ENCODE measurements at regions not wholly inside any gene's neighbourhood (a gene's known extent, or its start where the extent isn't known, plus 50 kb on each side); places are given as distances from the start of the nearest gene placed in this dataset.

DNA sequence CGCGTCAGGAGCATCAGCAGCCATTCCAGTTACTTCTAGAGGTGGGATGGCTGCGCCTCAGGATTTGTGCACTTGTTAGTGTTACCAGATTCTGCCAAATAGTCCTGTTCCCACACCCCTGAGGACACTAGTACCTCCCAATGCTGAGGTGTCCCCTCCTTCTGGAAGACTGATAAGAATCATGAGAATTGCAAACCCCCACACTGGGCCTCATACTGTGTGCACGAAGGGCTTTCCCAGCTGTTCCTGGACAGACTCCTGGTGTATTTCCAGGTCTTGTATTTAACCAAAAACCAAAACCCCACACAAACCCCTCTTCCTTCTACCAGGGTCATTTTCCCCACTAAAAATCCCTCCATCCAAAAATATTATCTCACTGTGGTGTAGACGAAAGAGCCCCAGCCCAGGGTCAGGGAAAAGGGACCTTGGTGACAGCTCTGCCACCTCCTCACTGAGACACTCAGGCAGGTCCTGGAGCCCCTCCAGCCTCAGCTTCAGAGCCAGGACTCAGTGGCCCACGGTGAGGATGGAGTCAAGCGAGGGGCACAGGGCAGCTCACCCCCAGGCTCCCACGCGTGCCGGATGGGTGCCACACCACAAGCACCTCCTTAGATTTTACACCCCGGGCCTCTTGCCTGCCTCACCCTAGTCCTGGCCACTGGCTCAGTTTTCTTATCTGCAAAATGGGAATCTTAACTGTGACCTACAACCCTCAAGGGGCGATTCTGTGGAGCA, 131.4 kb upstream of the RUNX3 start:
- H3K4me3 ChIP-seq (ENCODE audit: low read length): no peak overlapping the region
- no peak overlapping the region for H3K4me2 ChIP-seq (ENCODE audit: low read depth, low read length)
- no peaks in the 10 kb centered on the region for H3K79me2 ChIP-seq (ENCODE audit: low read length)
- no peak overlapping the region for H3K9ac ChIP-seq (ENCODE audit: low read length)
- DNase-seq: no peak
- no peaks in the 10 kb centered on the region for H3K9me2 ChIP-seq (replicated peaks; ENCODE audit: insufficient read depth, low read length)
- H3K27me3 ChIP-seq (replicated peaks; ENCODE audit: insufficient read depth, low read length): 0 out of 2 replicates have a peak, but pooled peaks cover 2% of the 10 kb centered on the region
- H3K9me3 ChIP-seq (replicated peaks; ENCODE audit: insufficient read depth, low read length): no peaks in the 10 kb centered on the region
- no peak overlapping the region for H2AFZ ChIP-seq (ENCODE audit: low read length)
- no peaks in the 10 kb centered on the region for H4K20me1 ChIP-seq (ENCODE audit: insufficient read depth, low read length)
- H3K4me1 ChIP-seq (ENCODE audit: low read length): no peaks in the 10 kb centered on the region
- H3K27ac ChIP-seq (ENCODE audit: low read length): no peak overlapping the region
- H3K36me3 ChIP-seq (replicated peaks; ENCODE audit: insufficient read depth, low read length): no peaks in the 10 kb centered on the region
- TF ChIP-seq EZH2 (optimal IDR thresholded peaks at IDR 0.05; ENCODE audit: low read depth, low read length) (no peak), EZH2phosphoT487 (IDR thresholded peaks at IDR 0.05; ENCODE audit: low read length) (no peak)
- TF ChIP-seq, protein P1, sequence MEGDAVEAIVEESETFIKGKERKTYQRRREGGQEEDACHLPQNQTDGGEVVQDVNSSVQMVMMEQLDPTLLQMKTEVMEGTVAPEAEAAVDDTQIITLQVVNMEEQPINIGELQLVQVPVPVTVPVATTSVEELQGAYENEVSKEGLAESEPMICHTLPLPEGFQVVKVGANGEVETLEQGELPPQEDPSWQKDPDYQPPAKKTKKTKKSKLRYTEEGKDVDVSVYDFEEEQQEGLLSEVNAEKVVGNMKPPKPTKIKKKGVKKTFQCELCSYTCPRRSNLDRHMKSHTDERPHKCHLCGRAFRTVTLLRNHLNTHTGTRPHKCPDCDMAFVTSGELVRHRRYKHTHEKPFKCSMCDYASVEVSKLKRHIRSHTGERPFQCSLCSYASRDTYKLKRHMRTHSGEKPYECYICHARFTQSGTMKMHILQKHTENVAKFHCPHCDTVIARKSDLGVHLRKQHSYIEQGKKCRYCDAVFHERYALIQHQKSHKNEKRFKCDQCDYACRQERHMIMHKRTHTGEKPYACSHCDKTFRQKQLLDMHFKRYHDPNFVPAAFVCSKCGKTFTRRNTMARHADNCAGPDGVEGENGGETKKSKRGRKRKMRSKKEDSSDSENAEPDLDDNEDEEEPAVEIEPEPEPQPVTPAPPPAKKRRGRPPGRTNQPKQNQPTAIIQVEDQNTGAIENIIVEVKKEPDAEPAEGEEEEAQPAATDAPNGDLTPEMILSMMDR (IDR thresholded peaks at IDR 0.05; ENCODE audit: low read length): no peak
- no peaks in the 10 kb centered on the region for H3F3A ChIP-seq (ENCODE audit: insufficient read depth, low read length)

DNA sequence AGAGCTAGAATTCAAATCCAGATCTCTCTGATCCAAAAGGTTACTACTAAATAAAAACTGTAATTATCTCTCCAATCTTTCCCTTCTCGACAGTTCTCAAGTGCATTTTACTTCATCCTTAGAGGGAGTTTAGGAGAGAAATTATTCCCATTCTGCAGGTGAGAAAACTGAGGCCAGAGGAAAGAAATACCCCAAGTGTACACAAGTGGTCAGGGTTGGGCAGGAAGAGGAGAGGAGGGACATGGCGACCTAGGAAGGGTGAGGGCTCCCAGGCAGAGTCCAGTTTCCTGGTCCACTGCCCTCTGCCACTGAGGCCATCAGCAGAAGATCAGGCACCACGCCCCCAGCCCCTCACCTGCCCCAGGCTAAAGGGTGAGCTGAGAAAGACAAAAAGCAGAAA, 127.1 kb upstream of the RUNX3 start:
- H3K9ac ChIP-seq (ENCODE audit: low read length): no peak overlapping the region
- H3K79me2 ChIP-seq (ENCODE audit: low read length): no peaks in the 10 kb centered on the region
- no peaks in the 10 kb centered on the region for H3K9me3 ChIP-seq (replicated peaks; ENCODE audit: insufficient read depth, low read length)
- H3K4me3 ChIP-seq (ENCODE audit: low read length): no peak overlapping the region
- H3K9me2 ChIP-seq (replicated peaks; ENCODE audit: insufficient read depth, low read length): no peaks in the 10 kb centered on the region
- no peaks in the 10 kb centered on the region for H3K36me3 ChIP-seq (replicated peaks; ENCODE audit: insufficient read depth, low read length)
- H3K4me2 ChIP-seq (ENCODE audit: low read depth, low read length): no peak overlapping the region
- TF ChIP-seq EZH2 (optimal IDR thresholded peaks at IDR 0.05; ENCODE audit: low read depth, low read length): no peak
- TF ChIP-seq EZH2phosphoT487 (IDR thresholded peaks at IDR 0.05; ENCODE audit: low read length): no peak
- TF ChIP-seq, protein P1 (IDR thresholded peaks at IDR 0.05; ENCODE audit: low read length): no peak
- peaks cover 15% of the 10 kb centered on the region for H3K27me3 ChIP-seq (replicated peaks; ENCODE audit: insufficient read depth, low read length)
- DNase-seq: no peak
- no peaks in the 10 kb centered on the region for H3K4me1 ChIP-seq (ENCODE audit: low read length)
- H4K20me1 ChIP-seq (ENCODE audit: insufficient read depth, low read length): no peaks in the 10 kb centered on the region
- no peaks in the 10 kb centered on the region for H3F3A ChIP-seq (ENCODE audit: insufficient read depth, low read length)
- H3K27ac ChIP-seq (ENCODE audit: low read length): no peak overlapping the region
- H2AFZ ChIP-seq (ENCODE audit: low read length): no peak overlapping the region

DNA sequence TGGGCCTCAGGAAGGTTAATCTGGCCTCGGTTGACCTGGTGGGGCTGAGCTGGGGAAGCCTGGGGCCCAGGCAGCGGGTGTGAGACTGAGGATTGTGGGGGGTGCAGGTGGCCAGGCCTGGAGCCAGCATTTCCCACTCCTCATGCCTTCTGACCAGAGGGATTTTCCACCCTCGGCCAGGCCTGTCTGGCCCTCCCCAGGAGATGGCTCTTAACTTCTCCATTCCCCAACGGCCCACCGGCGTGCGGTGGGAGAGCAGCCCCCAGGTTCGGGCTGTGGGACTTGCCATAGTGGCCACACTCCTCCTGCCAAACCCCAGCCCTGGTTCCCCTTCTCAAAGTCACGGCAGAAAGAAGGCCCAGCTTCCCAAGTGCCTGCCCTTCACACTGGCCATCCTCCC, 126.5 kb upstream of the RUNX3 start:
- Histone ChIP-seq H3K27me3 (replicated peaks; ENCODE audit: insufficient read depth, low read length) (peaks cover 18% of the 10 kb centered on the region), H2AFZ (ENCODE audit: low read length) (no peak overlapping the region), H3K9me2 (replicated peaks; ENCODE audit: insufficient read depth, low read length) (no peaks in the 10 kb centered on the region), H3F3A (ENCODE audit: insufficient read depth, low read length) (no peaks in the 10 kb centered on the region), H3K4me1 (ENCODE audit: low read length) (no peaks in the 10 kb centered on the region), H3K36me3 (replicated peaks; ENCODE audit: insufficient read depth, low read length) (no peaks in the 10 kb centered on the region), H3K9ac (ENCODE audit: low read length) (no peak overlapping the region), H3K4me3 (ENCODE audit: low read length) (no peak overlapping the region), H3K27ac (ENCODE audit: low read length) (no peak overlapping the region), H3K9me3 (replicated peaks; ENCODE audit: insufficient read depth, low read length) (no peaks in the 10 kb centered on the region), H3K4me2 (ENCODE audit: low read depth, low read length) (no peak overlapping the region), H3K79me2 (ENCODE audit: low read length) (no peaks in the 10 kb centered on the region), H4K20me1 (ENCODE audit: insufficient read depth, low read length) (no peaks in the 10 kb centered on the region)
- no peak for DNase-seq
- TF ChIP-seq EZH2 (optimal IDR thresholded peaks at IDR 0.05; ENCODE audit: low read depth, low read length) (no peak), EZH2phosphoT487 (IDR thresholded peaks at IDR 0.05; ENCODE audit: low read length) (no peak)
- TF ChIP-seq, protein P1 (IDR thresholded peaks at IDR 0.05; ENCODE audit: low read length): no peak

Data from MM.1S (cell line).